Rectal smooth muscle tissue (tissue), 1 donor: ENCODE measurements at regions not wholly inside any gene's neighbourhood (a gene's known extent, or its start where the extent isn't known, plus 50 kb on each side); places are given as distances from the start of the nearest gene placed in this dataset.

Experiments
- H3K27ac ChIP-seq: one replicate; pipeline ENCODE4 v1.7.0; 2013; ENCODE audit warnings: low read depth, low read length, inconsistent platforms
- H3K27me3 ChIP-seq: one replicate; pipeline ENCODE4 v1.7.0; 2013; ENCODE audit warnings: low read length; ENCODE audit not compliant: control insufficient read depth, insufficient read depth
- H3K36me3 ChIP-seq: one replicate; pipeline ENCODE4 v1.7.0; 2013; ENCODE audit warnings: low read length; ENCODE audit not compliant: control insufficient read depth, insufficient read depth
- H3K4me1 ChIP-seq: one replicate; pipeline ENCODE4 v1.7.0; 2013; ENCODE audit warnings: low read length; ENCODE audit not compliant: control insufficient read depth, insufficient read depth
- H3K4me3 ChIP-seq: one replicate; pipeline ENCODE4 v1.7.0; 2013; ENCODE audit warnings: low read length
- H3K9ac ChIP-seq: one replicate; pipeline ENCODE4 v1.7.0; 2013; ENCODE audit warnings: low read length

GRCh38 chr21:16078382-16078781 lies 348.6 kb downstream of the USP25 start:
- H3K9ac ChIP-seq: no peak overlapping the region
- H3K4me3 ChIP-seq: no peak overlapping the region
- no peaks in the 10 kb centered on the region for H3K27me3 ChIP-seq
- H3K36me3 ChIP-seq: no peaks in the 10 kb centered on the region
- no peaks in the 10 kb centered on the region for H3K4me1 ChIP-seq
- no peak overlapping the region for H3K27ac ChIP-seq

GRCh38 chr21:16079830-16080229 lies 350.0 kb downstream of the USP25 start:
- Histone ChIP-seq H3K9ac (no peak overlapping the region), H3K27ac (no peak overlapping the region), H3K27me3 (no peaks in the 10 kb centered on the region), H3K36me3 (no peaks in the 10 kb centered on the region), H3K4me1 (no peaks in the 10 kb centered on the region), H3K4me3 (no peak overlapping the region)

GRCh38 chr21:16081304-16081703 lies 351.5 kb downstream of the USP25 start:
- no peaks in the 10 kb centered on the region for H3K36me3 ChIP-seq
- no peaks in the 10 kb centered on the region for H3K4me1 ChIP-seq
- H3K4me3 ChIP-seq: no peak overlapping the region
- no peak overlapping the region for H3K27ac ChIP-seq
- H3K27me3 ChIP-seq: no peaks in the 10 kb centered on the region
- no peak overlapping the region for H3K9ac ChIP-seq

GRCh38 chr21:16082038-16082816 lies 352.4 kb downstream of the USP25 start:
- Histone ChIP-seq H3K27ac (no peak overlapping the region), H3K9ac (no peak overlapping the region), H3K4me3 (no peak overlapping the region), H3K4me1 (no peaks in the 10 kb centered on the region), H3K36me3 (no peaks in the 10 kb centered on the region), H3K27me3 (no peaks in the 10 kb centered on the region)

- H3K9ac ChIP-seq: no peak overlapping the region
- no peaks in the 10 kb centered on the region for H3K36me3 ChIP-seq
- no peaks in the 10 kb centered on the region for H3K4me1 ChIP-seq
- H3K27ac ChIP-seq: no peak overlapping the region
- H3K4me3 ChIP-seq: no peak overlapping the region
- no peaks in the 10 kb centered on the region for H3K27me3 ChIP-seq
These were observed 355.1 kb downstream of the USP25 start for GRCh38 chr21:16084776-16085364.

GRCh38 chr21:16085421-16085820 lies 355.6 kb downstream of the USP25 start:
- Histone ChIP-seq H3K27me3 (no peaks in the 10 kb centered on the region), H3K9ac (no peak overlapping the region), H3K4me1 (no peaks in the 10 kb centered on the region), H3K27ac (no peak overlapping the region), H3K36me3 (no peaks in the 10 kb centered on the region), H3K4me3 (no peak overlapping the region)

GRCh38 chr21:16086121-16086520 lies 356.3 kb downstream of the USP25 start:
- Histone ChIP-seq H3K27me3 (no peaks in the 10 kb centered on the region), H3K4me1 (no peaks in the 10 kb centered on the region), H3K27ac (no peak overlapping the region), H3K36me3 (no peaks in the 10 kb centered on the region), H3K9ac (no peak overlapping the region), H3K4me3 (no peak overlapping the region)

GRCh38 chr21:16086936-16087335 lies 357.2 kb downstream of the USP25 start:
- H3K27me3 ChIP-seq: no peaks in the 10 kb centered on the region
- H3K9ac ChIP-seq: no peak overlapping the region
- H3K4me3 ChIP-seq: no peak overlapping the region
- no peak overlapping the region for H3K27ac ChIP-seq
- no peaks in the 10 kb centered on the region for H3K4me1 ChIP-seq
- no peaks in the 10 kb centered on the region for H3K36me3 ChIP-seq

- Histone ChIP-seq H3K4me3 (no peak overlapping the region), H3K27me3 (no peaks in the 10 kb centered on the region), H3K36me3 (no peaks in the 10 kb centered on the region), H3K4me1 (no peaks in the 10 kb centered on the region), H3K9ac (no peak overlapping the region), H3K27ac (no peak overlapping the region)
These were observed 357.7 kb downstream of the USP25 start for GRCh38 chr21:16087523-16087922.

GRCh38 chr21:16088056-16088455 lies 358.3 kb downstream of the USP25 start:
- Histone ChIP-seq H3K27me3 (no peaks in the 10 kb centered on the region), H3K27ac (no peak overlapping the region), H3K36me3 (no peaks in the 10 kb centered on the region), H3K9ac (no peak overlapping the region), H3K4me1 (no peaks in the 10 kb centered on the region), H3K4me3 (no peak overlapping the region)

- H3K4me3 ChIP-seq: no peak overlapping the region
- H3K27ac ChIP-seq: no peak overlapping the region
- H3K9ac ChIP-seq: no peak overlapping the region
- no peaks in the 10 kb centered on the region for H3K36me3 ChIP-seq
- H3K27me3 ChIP-seq: no peaks in the 10 kb centered on the region
- no peaks in the 10 kb centered on the region for H3K4me1 ChIP-seq
These were observed 365.2 kb downstream of the USP25 start for GRCh38 chr21:16095005-16095404.

- Histone ChIP-seq H3K27ac (no peak overlapping the region), H3K27me3 (no peaks in the 10 kb centered on the region), H3K4me3 (no peak overlapping the region), H3K36me3 (no peaks in the 10 kb centered on the region), H3K9ac (no peak overlapping the region), H3K4me1 (no peaks in the 10 kb centered on the region)
These were observed 367.2 kb downstream of the USP25 start for GRCh38 chr21:16096988-16097387.

GRCh38 chr21:16102113-16102512 lies 372.3 kb downstream of the USP25 start:
- Histone ChIP-seq H3K36me3 (no peaks in the 10 kb centered on the region), H3K27ac (no peak overlapping the region), H3K27me3 (no peaks in the 10 kb centered on the region), H3K9ac (no peak overlapping the region), H3K4me1 (no peaks in the 10 kb centered on the region), H3K4me3 (no peak overlapping the region)
